Keratinocyte (primary cell): ENCODE measurements at regions not wholly inside any gene's neighbourhood (a gene's known extent, or its start where the extent isn't known, plus 50 kb on each side); places are given as distances from the start of the nearest gene placed in this dataset.

Experiments used
- DNase-seq: peaks from one replicate; pipeline ENCODE4 v3.0.0-alpha.2; 2011; ENCODE audit warnings: low read depth, missing footprints, low spot score
- FAIRE-seq: peaks from 2 replicates; lab custom pipeline; 2011; peaks lifted over from hg19 to GRCh38; lab: Jason Lieb, UNC
- H2AFZ ChIP-seq: 2 replicates; pipeline ENCODE4 v1.6.0; 2012; ENCODE audit warnings: low read length, control low read depth, inconsistent platforms; ENCODE audit not compliant: control insufficient read depth
- H3K27ac ChIP-seq: 2 replicates; pipeline ENCODE4 v1.5.1; 2011; ENCODE audit warnings: low read length; ENCODE audit not compliant: control insufficient read depth, insufficient read depth
- H3K27me3 ChIP-seq: 3 replicates; pipeline ENCODE4 v1.6.0; 2011; ENCODE audit warnings: low read length; ENCODE audit not compliant: control insufficient read depth, insufficient read depth; ENCODE audit errors: extremely low read depth
- H3K36me3 ChIP-seq, 2 experiments: 2 replicates in 1 of 2; 3 replicates in 1 of 2; pipeline ENCODE4 v1.5.1; 2011; ENCODE audit warnings: low read length in 2 of 2, mild to moderate bottlenecking in 1 of 2; ENCODE audit not compliant: control insufficient read depth in 2 of 2, insufficient read depth in 2 of 2; ENCODE audit errors: extremely low read depth in 1 of 2
- H3K4me1 ChIP-seq: 3 replicates; pipeline ENCODE4 v1.5.1; 2011; ENCODE audit warnings: low read length; ENCODE audit not compliant: control insufficient read depth, insufficient read depth; ENCODE audit errors: extremely low read depth
- H3K4me2 ChIP-seq: 3 replicates; pipeline ENCODE4 v1.6.0; 2011; ENCODE audit warnings: low read depth, low read length; ENCODE audit not compliant: control insufficient read depth, insufficient read depth; ENCODE audit errors: extremely low read depth
- H3K4me3 ChIP-seq, 3 experiments: fragments of 200-600 bp in 1 of 3; sonication (generic) in 1 of 3; 2 replicates in 2 of 3; 3 replicates in 1 of 3; pipeline ENCODE4 v1.5.1; 2011 to 2016; ENCODE audit warnings: low read length in 3 of 3, mild to moderate bottlenecking in 3 of 3, control low read depth in 2 of 3, inconsistent platforms in 1 of 3, low read depth in 1 of 3, mixed read lengths in 1 of 3, mixed run types in 1 of 3, moderate library complexity in 1 of 3; ENCODE audit not compliant: control insufficient read depth in 2 of 3, insufficient read depth in 2 of 3; ENCODE audit errors: extremely low read depth in 1 of 3
- H3K79me2 ChIP-seq: 2 replicates; pipeline ENCODE4 v1.6.0; 2012; ENCODE audit warnings: low read length; ENCODE audit not compliant: control insufficient read depth, insufficient read depth
- H3K9ac ChIP-seq: 3 replicates; pipeline ENCODE4 v1.6.0; 2011; ENCODE audit warnings: low read length; ENCODE audit not compliant: control insufficient read depth, insufficient read depth; ENCODE audit errors: extremely low read depth
- H3K9me1 ChIP-seq: 3 replicates; pipeline ENCODE4 v1.6.0; 2011; ENCODE audit warnings: low read length; ENCODE audit not compliant: control insufficient read depth, insufficient read depth; ENCODE audit errors: extremely low read depth
- H3K9me3 ChIP-seq: 2 replicates; pipeline ENCODE4 v1.5.1; 2012; ENCODE audit warnings: low read depth, low read length; ENCODE audit not compliant: control insufficient read depth
- H4K20me1 ChIP-seq: 3 replicates; pipeline ENCODE4 v1.6.0; 2011; ENCODE audit warnings: low read length; ENCODE audit not compliant: control insufficient read depth, insufficient read depth; ENCODE audit errors: extremely low read depth
- CTCF ChIP-seq, 3 experiments: IDR thresholded peaks in 1 of 3; conservative IDR thresholded peaks in 1 of 3; optimal IDR thresholded peaks in 1 of 3; 2 replicates in 2 of 3; 3 replicates in 1 of 3; pipeline versions ENCODE3 to v1.5.1; 2011; ENCODE audit warnings: low read length in 3 of 3, mild to moderate bottlenecking in 3 of 3, moderate library complexity in 2 of 3, control low read depth in 1 of 3, inconsistent platforms in 1 of 3; ENCODE audit not compliant: insufficient read depth in 2 of 3; ENCODE audit errors: extremely low read depth in 1 of 3
- EZH2 ChIP-seq: IDR thresholded peaks from one replicate; pipeline ENCODE4 v1.6.1; 2012; ENCODE audit warnings: inconsistent platforms, mild to moderate bottlenecking, low read length, moderate library complexity
- dilution Hi-C: fragments of 300-500 bp; cut with MboI; formaldehyde crosslinking; loops from one replicate; pipeline ENCODE4 v1.7.0; 2020; ENCODE audit warnings: low sequenced_read_pairs; ENCODE audit not compliant: extremely low pct_ligation_motif_present

GRCh38 chr10:94094540-94094939 lies 100.8 kb downstream of the PLCE1 start:
- H3K79me2 ChIP-seq, result no peaks in the 10 kb centered on the region
- dilution Hi-C loops, result no loop called here
- no peaks in the 10 kb centered on the region for H3K9me1 ChIP-seq
- no peak for DNase-seq
- no peaks in the 10 kb centered on the region for H3K36me3 ChIP-seq
- no peak for TF ChIP-seq CTCF (optimal IDR thresholded peaks at IDR 0.05 in 1 of 3, IDR thresholded peaks at IDR 0.05 in 1 of 3, conservative IDR thresholded peaks at IDR 0.05 in 1 of 3; ENCODE audit: extremely low read depth in 1 of 3, insufficient read depth in 2 of 3, low read length in 3 of 3)
- no peak for TF ChIP-seq EZH2
- no peak overlapping the region for H3K4me3 ChIP-seq
- H4K20me1 ChIP-seq, result no peaks in the 10 kb centered on the region
- H3K9me3 ChIP-seq, result no peaks in the 10 kb centered on the region
- no peak for FAIRE-seq
- H3K27ac ChIP-seq, result no peak overlapping the region
- H3K4me1 ChIP-seq, result no peaks in the 10 kb centered on the region
- H3K9ac ChIP-seq, result no peak overlapping the region
- no peak overlapping the region for H2AFZ ChIP-seq
- H3K27me3 ChIP-seq, result no peaks in the 10 kb centered on the region
- H3K4me2 ChIP-seq, result no peak overlapping the region

DNA sequence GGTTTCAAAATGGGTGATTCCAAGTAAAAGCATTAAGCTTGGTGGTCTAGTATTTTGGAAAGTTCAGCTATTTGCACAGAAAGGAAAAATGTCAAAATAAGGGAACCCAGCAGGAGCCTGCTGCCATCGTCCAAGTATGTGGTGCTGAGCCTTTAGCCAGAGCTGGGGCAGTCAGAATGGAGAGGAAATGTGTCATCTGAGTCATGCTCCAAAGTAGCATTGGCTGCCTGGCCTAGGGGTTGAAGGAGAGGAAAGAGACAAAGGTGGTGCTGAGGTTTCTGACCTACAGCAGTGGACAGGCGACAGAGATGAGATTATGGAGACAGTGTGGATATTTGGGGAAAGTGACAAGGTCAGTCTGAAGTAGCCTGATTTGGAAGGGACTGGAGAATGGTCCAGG lies 103.9 kb downstream of the PLCE1 start:
- no peaks in the 10 kb centered on the region for H3K79me2 ChIP-seq
- H3K9me1 ChIP-seq, result no peaks in the 10 kb centered on the region
- H3K9me3 ChIP-seq, result no peaks in the 10 kb centered on the region
- no peaks in the 10 kb centered on the region for H3K4me1 ChIP-seq
- FAIRE-seq (no peak), DNase-seq (no peak)
- H2AFZ ChIP-seq, result no peak overlapping the region
- no peaks in the 10 kb centered on the region for H3K27me3 ChIP-seq
- no peaks in the 10 kb centered on the region for H3K36me3 ChIP-seq
- H3K27ac ChIP-seq, result no peak overlapping the region
- dilution Hi-C loops, result no loop called here
- TF ChIP-seq CTCF (optimal IDR thresholded peaks at IDR 0.05 in 1 of 3, IDR thresholded peaks at IDR 0.05 in 1 of 3, conservative IDR thresholded peaks at IDR 0.05 in 1 of 3; ENCODE audit: extremely low read depth in 1 of 3, insufficient read depth in 2 of 3, low read length in 3 of 3), result no peak
- no peak for TF ChIP-seq EZH2
- no peak overlapping the region for H3K9ac ChIP-seq
- no peak overlapping the region for H3K4me2 ChIP-seq
- no peak overlapping the region for H3K4me3 ChIP-seq
- H4K20me1 ChIP-seq, result no peaks in the 10 kb centered on the region
